H9 (cell line): ENCODE measurements at regions not wholly inside any gene's neighbourhood (a gene's known extent, or its start where the extent isn't known, plus 50 kb on each side); places are given as distances from the start of the nearest gene placed in this dataset.

Source experiments
- DNase-seq: peaks from one replicate; pipeline ENCODE4 v3.0.0-alpha.2; 2017
- H2AFZ ChIP-seq: one replicate; pipeline ENCODE4 v1.6.1; 2013; ENCODE audit warnings: mild to moderate bottlenecking, low read length, control low read depth, moderate library complexity
- H2AK5ac ChIP-seq: 2 replicates; pipeline ENCODE4 v1.6.1; 2013; ENCODE audit warnings: low read length, control low read depth, mixed read lengths; ENCODE audit not compliant: insufficient read length
- H2BK120ac ChIP-seq: one replicate; pipeline ENCODE4 v1.6.1; 2013; ENCODE audit warnings: low read depth, mild to moderate bottlenecking, low read length, control low read depth, inconsistent platforms; ENCODE audit not compliant: poor library complexity, severe bottlenecking
- H2BK12ac ChIP-seq: 2 replicates; pipeline ENCODE4 v1.6.1; 2013; ENCODE audit warnings: low read length, control low read depth, mixed read lengths, low read depth; ENCODE audit not compliant: insufficient read length
- H2BK15ac ChIP-seq: 2 replicates; pipeline ENCODE4 v1.6.1; 2013; ENCODE audit warnings: low read depth, low read length, control low read depth
- H2BK20ac ChIP-seq: one replicate; pipeline ENCODE4 v1.6.1; 2013; ENCODE audit warnings: low read depth, mild to moderate bottlenecking, low read length, control low read depth, inconsistent platforms; ENCODE audit not compliant: poor library complexity, severe bottlenecking
- H2BK5ac ChIP-seq: 2 replicates; pipeline ENCODE4 v1.6.1; 2013; ENCODE audit warnings: low read length, control low read depth, mixed read lengths; ENCODE audit not compliant: insufficient read length
- H3K14ac ChIP-seq: 2 replicates; pipeline ENCODE4 v1.6.1; 2013; ENCODE audit warnings: low read length, control low read depth; ENCODE audit not compliant: insufficient read depth
- H3K18ac ChIP-seq: 2 replicates; pipeline ENCODE4 v1.6.1; 2013; ENCODE audit warnings: low read depth, mild to moderate bottlenecking, mixed read lengths, low read length, control low read depth; ENCODE audit not compliant: insufficient read length
- H3K23ac ChIP-seq: 2 replicates; pipeline ENCODE4 v1.6.1; 2013; ENCODE audit warnings: low read length, control low read depth, mixed read lengths, low read depth; ENCODE audit not compliant: insufficient read length
- H3K23me2 ChIP-seq: 2 replicates; pipeline ENCODE4 v1.6.1; 2013; ENCODE audit warnings: low read depth, mild to moderate bottlenecking, mixed read lengths, low read length, control low read depth; ENCODE audit not compliant: insufficient read length, poor library complexity, severe bottlenecking
- H3K27ac ChIP-seq: 2 replicates; pipeline ENCODE4 v1.5.1; 2013; ENCODE audit warnings: low read length, control low read depth, mixed read lengths, low read depth; ENCODE audit not compliant: insufficient read length
- H3K27me3 ChIP-seq: 2 replicates; pipeline ENCODE4 v1.6.1; 2013; ENCODE audit warnings: low read length, control low read depth, inconsistent platforms; ENCODE audit not compliant: insufficient read depth
- H3K4ac ChIP-seq: 2 replicates; pipeline ENCODE4 v1.6.1; 2013; ENCODE audit warnings: low read depth, mild to moderate bottlenecking, control low read depth, inconsistent platforms, low read length, moderate library complexity
- H3K4me1 ChIP-seq: 2 replicates; pipeline ENCODE4 v1.6.1; 2013; ENCODE audit warnings: low read length, control low read depth, inconsistent platforms; ENCODE audit not compliant: insufficient read depth
- H3K4me2 ChIP-seq: 2 replicates; pipeline ENCODE4 v1.6.1; 2013; ENCODE audit warnings: low read length, control low read depth, mixed read lengths; ENCODE audit not compliant: insufficient read length, insufficient read depth
- H3K56ac ChIP-seq: 2 replicates; pipeline ENCODE4 v1.6.1; 2013; ENCODE audit warnings: low read depth, mild to moderate bottlenecking, mixed read lengths, low read length, control low read depth; ENCODE audit not compliant: insufficient read length
- H3K79me1 ChIP-seq: 2 replicates; pipeline ENCODE4 v1.6.1; 2013; ENCODE audit warnings: low read depth, mild to moderate bottlenecking, moderate library complexity, low read length, control low read depth, inconsistent platforms; ENCODE audit not compliant: insufficient read depth, poor library complexity, severe bottlenecking
- H3K79me2 ChIP-seq: 2 replicates; pipeline ENCODE4 v1.6.1; 2013; ENCODE audit warnings: low read length, control low read depth, inconsistent platforms; ENCODE audit not compliant: insufficient read depth
- H3K9ac ChIP-seq: 2 replicates; pipeline ENCODE4 v1.6.1; 2013; ENCODE audit warnings: low read length, control low read depth, mixed read lengths; ENCODE audit not compliant: insufficient read length; ENCODE audit errors: extremely low read depth
- H3K9me3 ChIP-seq: one replicate; pipeline ENCODE4 v1.6.1; 2013; ENCODE audit warnings: low read depth, low read length, inconsistent platforms; ENCODE audit not compliant: control insufficient read depth
- H3T11ph ChIP-seq: one replicate; pipeline ENCODE4 v1.6.1; 2013; ENCODE audit warnings: mild to moderate bottlenecking, low read length, control low read depth, inconsistent platforms
- H4K20me1 ChIP-seq: one replicate; pipeline ENCODE4 v1.6.1; 2013; ENCODE audit not compliant: control insufficient read depth, insufficient read length, insufficient read depth
- H4K5ac ChIP-seq: 2 replicates; pipeline ENCODE4 v1.6.1; 2013; ENCODE audit warnings: low read depth, mild to moderate bottlenecking, mixed read lengths, low read length, control low read depth; ENCODE audit not compliant: insufficient read length
- H4K8ac ChIP-seq: replicated peaks from 2 replicates; pipeline ENCODE4 v1.6.1; 2013; ENCODE audit warnings: low read length, control low read depth, mixed read lengths, low read depth; ENCODE audit not compliant: insufficient read length
- H4K91ac ChIP-seq: 2 replicates; pipeline ENCODE4 v1.6.1; 2013; ENCODE audit warnings: low read depth, mild to moderate bottlenecking, moderate library complexity, mixed read lengths, low read length, control low read depth; ENCODE audit not compliant: insufficient read length
- H3K27ac Mint-ChIP-seq, 3 experiments: 2 replicates in 2 of 3; 3 replicates in 1 of 3; pipeline ENCODE4 v1.8.0; 2020 to 2021; ENCODE audit warnings: mixed read lengths in 3 of 3, mild to moderate bottlenecking in 1 of 3, moderate library complexity in 1 of 3
- H3K27me3 Mint-ChIP-seq: 2 replicates; pipeline ENCODE4 v1.8.0; 2021; ENCODE audit warnings: low read depth, mild to moderate bottlenecking, moderate library complexity, mixed read lengths
- H3K36me3 Mint-ChIP-seq, 3 experiments: 2 replicates in 2 of 3; 3 replicates in 1 of 3; pipeline ENCODE4 v1.8.0; 2020 to 2021; ENCODE audit warnings: low read depth in 3 of 3, mixed read lengths in 3 of 3; ENCODE audit not compliant: insufficient read depth in 1 of 3
- H3K4me1 Mint-ChIP-seq, 2 experiments: 2 replicates each; pipeline ENCODE4 v1.8.0; 2020; ENCODE audit warnings: mixed read lengths in 2 of 2
- H3K4me3 Mint-ChIP-seq, 2 experiments: 2 replicates in 1 of 2; 3 replicates in 1 of 2; pipeline ENCODE4 v1.8.0; 2020 to 2021; ENCODE audit warnings: mild to moderate bottlenecking in 2 of 2, mixed read lengths in 2 of 2, moderate library complexity in 1 of 2
- H3K9me3 Mint-ChIP-seq, 2 experiments: 2 replicates in 1 of 2; 3 replicates in 1 of 2; pipeline ENCODE4 v1.8.0; 2020; ENCODE audit warnings: mild to moderate bottlenecking in 2 of 2, mixed read lengths in 2 of 2, moderate library complexity in 1 of 2
- CTCF ChIP-seq: fragments of 200-600 bp; sonication (generic); conservative IDR thresholded peaks from 3 replicates; pipeline ENCODE4 v1.8.0; 2021; ENCODE audit warnings: antibody characterized with exemption, mild to moderate bottlenecking
- WGBS: extraction: QIAGEN DNeasy Blood & Tissue Kit; methylation state at CpG from one replicate; pipeline ENCODE4 v1.1.7; 2013; ENCODE audit warnings: missing lambda C conversion rate, low lambda C conversion rate, mixed read lengths; ENCODE audit not compliant: insufficient read length; ENCODE audit errors: extremely low coverage; 5-methylcytosine and 5-hydroxymethylcytosine counted together

- Histone ChIP-seq H2AK5ac (no peak overlapping the region), H3K27me3 (no peaks in the 10 kb centered on the region), H3T11ph (no peak overlapping the region), H4K91ac (no peak overlapping the region), H3K18ac (no peak overlapping the region), H3K23me2 (no peaks in the 10 kb centered on the region), H3K79me1 (no peaks in the 10 kb centered on the region), H3K27ac (no peak overlapping the region), H3K23ac (no peak overlapping the region), H3K9ac (no peak overlapping the region), H2BK15ac (no peak overlapping the region), H4K5ac (no peak overlapping the region), H3K4me1 (no peaks in the 10 kb centered on the region; the same call in 1 of the 2 replicates), H2AFZ (no peak overlapping the region), H3K4me2 (no peak overlapping the region), H3K79me2 (no peaks in the 10 kb centered on the region; the same call in 1 of the 2 replicates), H4K8ac (no peak overlapping the region), H2BK12ac (no peak overlapping the region), H2BK20ac (no peak overlapping the region), H4K20me1 (no peaks in the 10 kb centered on the region), H3K56ac (no peak overlapping the region), H3K9me3 (no peaks in the 10 kb centered on the region), H3K14ac (no peak overlapping the region), H3K4ac (no peak overlapping the region), H2BK5ac (no peak overlapping the region), H2BK120ac (no peak overlapping the region)
- TF ChIP-seq CTCF = no peak
- no CpG with 5 or more reads among the region's 1 CpG for WGBS
- DNase-seq = no peak
- Mint-ChIP-seq H3K36me3 (no peaks in the 10 kb centered on the region), H3K27me3 (no peaks in the 10 kb centered on the region), H3K9me3 (no peaks in the 10 kb centered on the region), H3K4me3 (no peak overlapping the region), H3K4me1 (peaks cover 14 to 18% of the 10 kb centered on the region in 2 experiments), H3K27ac (no peak overlapping the region)
Measured at GRCh38 chr3:181292984-181293383, 303.4 kb upstream of the DNAJC19 start.
